ENCODE measurements at regions not wholly inside any gene's neighbourhood (a gene's known extent, or its start where the extent isn't known, plus 50 kb on each side); places are given as distances from the start of the nearest gene placed in this dataset.
"Not testable (repeated sequence)": the region's sequence is repeated elsewhere in the genome, so short reads cannot be mapped to it uniquely, and the experiment has no call there.

- DNase-seq (ENCODE audit: low spot score in 2 of 2) = no peak
- no peak for FAIRE-seq
These were observed 1209.4 kb downstream of the UQCRFS1 start for GRCh38 chr19:28003543-28003942.

DNA sequence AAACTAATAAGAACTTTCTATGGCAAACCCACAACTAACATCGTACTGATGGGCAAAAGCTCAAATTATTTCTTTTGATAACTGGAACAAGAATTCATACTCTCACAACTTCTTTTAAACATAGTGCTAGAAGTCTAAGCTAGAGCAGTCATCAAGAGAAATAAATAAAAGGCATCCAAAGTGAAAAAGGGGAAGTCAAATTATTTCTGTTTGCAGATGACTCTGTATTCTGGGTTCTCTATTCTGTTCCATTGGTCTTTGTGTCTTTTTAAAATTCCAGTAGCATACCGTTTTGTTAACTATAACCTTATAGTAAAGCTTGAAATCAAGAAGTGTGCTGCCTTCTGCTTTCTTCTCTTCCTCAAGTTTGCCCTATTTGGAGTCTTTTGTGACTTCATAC is 1215.9 kb downstream of the UQCRFS1 start:
- FAIRE-seq (no peak), DNase-seq (ENCODE audit: low spot score in 2 of 2) (no peak)

- DNase-seq (ENCODE audit: low spot score in 2 of 2) (no peak), FAIRE-seq (no peak)
These were observed 1219.1 kb downstream of the UQCRFS1 start for GRCh38 chr19:27993619-27994570.

GRCh38 chr19:27986299-27986698 is 1226.7 kb downstream of the UQCRFS1 start:
- DNase-seq (ENCODE audit: low spot score in 2 of 2) = no peak
- FAIRE-seq = no peak

DNA sequence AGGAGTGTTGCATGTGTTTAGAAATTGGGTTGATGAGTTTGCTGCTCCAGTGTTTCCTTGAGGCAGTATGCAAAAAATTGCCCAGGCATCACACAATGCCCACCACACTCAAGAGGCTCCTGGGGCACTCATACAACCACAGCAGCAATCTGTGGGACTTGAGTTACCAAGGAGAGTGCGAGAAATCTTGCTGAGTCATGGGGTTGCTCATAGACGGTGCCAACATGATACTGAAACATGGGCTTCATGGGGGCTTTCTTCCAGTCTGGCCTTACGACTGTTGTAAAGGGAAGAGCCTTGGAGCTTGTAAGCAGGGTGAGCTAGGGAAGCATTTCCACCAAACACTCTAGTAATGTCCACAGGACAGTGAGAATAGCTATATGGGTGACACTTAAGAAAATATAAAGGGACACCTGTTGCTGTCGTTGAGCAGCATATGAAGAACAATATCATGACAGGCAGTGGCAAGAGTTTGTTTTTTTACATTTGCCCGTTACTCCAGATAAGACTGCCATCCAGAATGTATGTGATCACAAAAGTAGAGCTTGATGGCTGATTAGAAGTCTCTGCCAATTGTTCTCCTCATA is 1237.4 kb downstream of the UQCRFS1 start:
- DNase-seq (ENCODE audit: low spot score in 2 of 2) (no peak), FAIRE-seq (no peak)

DNA sequence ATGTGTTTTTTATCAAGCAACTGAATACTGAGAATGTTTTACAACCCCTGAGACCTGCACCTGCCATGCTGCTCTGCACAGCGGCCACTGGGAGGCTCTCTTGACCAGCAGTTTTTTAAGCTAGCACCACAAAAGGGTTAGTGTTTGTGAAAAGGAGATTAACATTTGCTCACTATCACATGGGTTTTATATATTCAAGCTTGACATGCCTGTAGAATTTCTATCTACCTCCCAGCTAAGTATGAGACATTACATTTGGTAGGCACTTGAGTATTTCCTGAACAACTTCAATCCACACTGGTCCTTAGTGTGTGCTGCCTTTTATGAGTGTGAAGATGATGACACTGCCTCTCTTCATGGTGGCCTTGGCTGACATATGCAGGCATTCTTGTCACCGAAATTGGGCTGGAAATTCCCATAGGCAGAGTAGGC is 1238.9 kb downstream of the UQCRFS1 start:
- no peak for FAIRE-seq

GRCh38 chr19:27972291-27973040 is 1240.5 kb downstream of the UQCRFS1 start:
- DNase-seq (ENCODE audit: low spot score in 2 of 2) = no peak
- FAIRE-seq = no peak

More for the DNA sequence above, 1238.9 kb downstream of the UQCRFS1 start:
- peak in 1 of 2 donors; percentile 14 for DNase-seq (ENCODE audit: low spot score in 2 of 2)

DNA sequence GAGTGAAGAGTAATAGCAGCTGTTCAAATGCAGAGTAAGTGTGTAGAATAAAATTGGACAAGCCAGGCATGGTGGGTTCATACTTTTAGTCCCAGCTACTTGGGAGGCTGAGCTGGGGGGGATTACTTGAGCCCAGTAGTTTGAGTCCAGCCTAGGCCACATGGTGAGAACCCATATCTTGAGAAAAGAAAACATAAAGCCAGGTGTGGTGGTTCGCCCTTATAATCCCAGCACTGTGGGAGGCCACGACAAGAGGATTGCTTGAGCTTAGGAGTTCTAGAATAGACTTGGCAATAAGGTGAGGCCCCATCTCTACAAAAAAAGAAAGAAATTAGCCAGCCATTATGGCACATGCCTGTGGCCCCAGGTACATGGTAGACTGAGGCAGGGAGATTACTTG is 1241.1 kb downstream of the UQCRFS1 start:
- FAIRE-seq (no peak), DNase-seq (ENCODE audit: low spot score in 2 of 2) (no peak)

DNA sequence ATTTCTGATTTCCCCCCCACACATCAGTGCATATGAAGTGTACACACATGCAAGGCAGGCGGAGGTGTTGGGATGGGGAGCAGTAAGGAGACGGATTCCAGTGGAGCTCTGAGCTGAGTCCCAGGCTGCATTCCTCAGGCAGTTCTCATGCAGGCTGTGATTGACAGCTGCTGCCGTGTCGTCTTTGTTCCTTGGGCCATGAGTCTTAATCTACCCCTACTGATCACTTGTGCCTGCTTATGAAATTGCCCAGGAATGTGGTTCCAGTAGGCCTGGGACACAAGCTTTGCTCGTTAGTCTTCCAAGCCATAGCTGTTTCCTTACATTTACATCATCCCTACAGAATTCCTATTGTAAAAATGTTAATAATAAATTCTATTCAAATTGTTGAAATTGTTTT is 1241.9 kb downstream of the UQCRFS1 start:
- no peak for FAIRE-seq
- DNase-seq (ENCODE audit: low spot score in 2 of 2) = no peak

- DNase-seq (ENCODE audit: low spot score in 2 of 2) = no peak
- FAIRE-seq = peak; percentile 87
These were observed 1246.5 kb downstream of the UQCRFS1 start for GRCh38 chr19:27966390-27966816.

DNA sequence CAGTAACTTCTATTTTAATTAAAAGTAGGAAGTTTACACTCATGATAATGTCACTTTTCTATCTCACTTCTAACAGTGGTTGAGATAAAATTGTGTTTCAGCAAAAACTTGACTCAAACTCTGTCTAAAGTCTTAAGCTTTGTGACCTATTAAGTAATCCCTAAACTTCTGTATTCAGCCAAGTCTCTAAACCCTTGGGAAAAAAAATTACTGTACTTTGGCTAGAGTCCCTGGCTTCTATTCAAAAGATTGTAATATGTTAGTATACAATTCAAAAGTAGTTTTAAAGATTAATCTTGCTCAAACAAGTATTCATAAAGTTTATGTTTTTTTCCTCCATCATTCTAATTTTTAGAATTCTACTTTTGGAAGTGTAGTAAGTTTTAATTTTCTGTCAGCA is 1248.8 kb downstream of the UQCRFS1 start:
- FAIRE-seq = no peak
- DNase-seq (ENCODE audit: low spot score in 2 of 2) = no peak

DNA sequence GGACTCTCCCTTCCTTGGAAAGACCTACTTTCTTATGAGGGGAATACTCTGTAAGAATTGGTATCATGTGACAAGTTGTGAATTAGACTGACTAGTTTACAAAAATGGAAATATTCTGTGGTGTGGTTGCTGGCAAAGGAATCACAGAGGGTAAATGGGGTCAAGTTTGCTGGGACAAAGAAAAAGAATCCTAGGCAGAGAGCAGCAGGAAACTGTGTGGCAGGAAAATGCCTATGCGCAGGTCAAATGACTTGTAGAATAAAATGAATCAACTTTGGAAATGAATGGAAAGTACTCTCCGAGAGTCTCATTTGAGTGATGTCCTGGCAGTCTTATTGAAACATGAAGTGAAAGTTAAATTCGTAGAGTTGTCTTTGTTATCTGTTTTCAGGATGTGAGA is 1250.7 kb downstream of the UQCRFS1 start:
- no peak for FAIRE-seq
- DNase-seq (ENCODE audit: low spot score in 2 of 2) = no peak

GRCh38 chr19:27955485-27956480 is 1257.2 kb downstream of the UQCRFS1 start:
- DNase-seq (ENCODE audit: low spot score in 2 of 2) = no peak
- no peak for FAIRE-seq

- not testable (repeated sequence) for DNase-seq (ENCODE audit: low spot score in 2 of 2); FAIRE-seq
These were observed 1270.3 kb downstream of the UQCRFS1 start for GRCh38 chr19:27942607-27943006.

GRCh38 chr19:27936139-27936538 is 1276.8 kb downstream of the UQCRFS1 start:
- FAIRE-seq (no peak), DNase-seq (ENCODE audit: low spot score in 2 of 2) (no peak)

GRCh38 chr19:27935669-27936068 is 1277.3 kb downstream of the UQCRFS1 start:
- FAIRE-seq (no peak), DNase-seq (ENCODE audit: low spot score in 2 of 2) (no peak)

DNA sequence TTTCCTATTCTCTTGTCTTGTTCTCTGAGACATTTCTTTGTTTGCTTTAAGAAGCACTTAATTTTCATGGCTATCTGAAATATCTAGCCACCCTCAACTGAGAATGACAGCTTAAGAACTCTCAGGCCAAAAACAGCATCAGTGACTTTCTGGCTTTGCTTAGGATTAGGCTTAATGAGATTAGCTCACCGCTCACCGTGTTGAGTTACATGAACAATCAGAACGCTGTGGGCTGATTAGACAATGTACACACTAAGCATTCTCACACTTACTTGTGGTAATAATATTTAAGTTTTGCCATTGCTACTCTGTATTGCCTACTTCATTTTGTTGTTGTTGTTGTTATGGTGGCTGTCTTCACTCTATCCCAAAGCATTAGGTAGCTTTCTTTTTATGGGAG is 1283.6 kb downstream of the UQCRFS1 start:
- FAIRE-seq (no peak), DNase-seq (ENCODE audit: low spot score in 2 of 2) (no peak)

GRCh38 chr19:27925202-27925601 is 1287.7 kb downstream of the UQCRFS1 start:
- DNase-seq (ENCODE audit: low spot score in 2 of 2) = no peak
- FAIRE-seq = no peak

DNA sequence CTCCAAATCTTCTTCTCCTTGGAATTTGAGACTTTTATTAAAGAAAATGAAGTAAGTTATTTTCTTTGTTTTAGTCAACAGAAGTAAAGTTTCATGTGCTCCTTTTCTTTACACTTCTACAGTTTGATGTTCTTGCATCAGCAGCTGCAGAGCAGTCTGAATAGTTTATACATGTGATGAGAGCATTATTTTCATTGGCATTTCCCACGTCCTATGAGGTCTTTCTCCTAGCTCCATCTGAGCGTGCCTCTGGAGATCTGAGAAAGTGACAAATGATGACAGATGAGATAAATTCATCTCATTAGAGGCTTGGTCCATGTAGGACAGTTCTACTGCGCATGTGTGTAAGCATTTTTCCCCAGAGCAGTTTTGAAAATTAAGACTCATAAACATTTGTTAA is 1290.0 kb downstream of the UQCRFS1 start:
- DNase-seq (ENCODE audit: low spot score in 2 of 2) = no peak
- no peak for FAIRE-seq

GRCh38 chr19:27920774-27921173 is 1292.2 kb downstream of the UQCRFS1 start:
- FAIRE-seq = no peak
- DNase-seq (ENCODE audit: low spot score in 2 of 2) = no peak

Data from frontal cortex (tissue), 3 donors.